WTC11 (cell line): ENCODE measurements at regions not wholly inside any gene's neighbourhood (a gene's known extent, or its start where the extent isn't known, plus 50 kb on each side); places are given as distances from the start of the nearest gene placed in this dataset.
"Not testable (repeated sequence)": the region's sequence is repeated elsewhere in the genome, so short reads cannot be mapped to it uniquely, and the experiment has no call there.

ENCODE experiments used
- CTCF ChIP-seq: fragments of 200-600 bp; IDR thresholded peaks from 2 replicates; pipeline ENCODE4 v1.8.0; 2022; ENCODE audit warnings: antibody characterized with exemption
- FOXP4 ChIP-seq: sonication (generic); formaldehyde crosslinking; IDR thresholded peaks from 2 replicates; pipeline ENCODE4 v1.8.0; 2022; ENCODE audit warnings: mild to moderate bottlenecking, missing genetic modification reagents
- IRF2 ChIP-seq: sonication (generic); formaldehyde crosslinking; IDR thresholded peaks from 2 replicates; pipeline ENCODE4 v1.8.0; 2022; ENCODE audit warnings: low read depth, missing genetic modification reagents, borderline replicate concordance
- JUN ChIP-seq: sonication (generic); formaldehyde crosslinking; IDR thresholded peaks from 2 replicates; pipeline ENCODE4 v1.8.0; 2023; ENCODE audit warnings: mild to moderate bottlenecking, missing genetic modification reagents
- MLX ChIP-seq: sonication (generic); formaldehyde crosslinking; IDR thresholded peaks from 2 replicates; pipeline ENCODE4 v1.8.1; 2023; ENCODE audit warnings: mild to moderate bottlenecking, missing genetic modification reagents, moderate library complexity
- PREB ChIP-seq: sonication (generic); formaldehyde crosslinking; IDR thresholded peaks from 2 replicates; pipeline ENCODE4 v1.8.1; 2022; ENCODE audit warnings: mild to moderate bottlenecking, missing genetic modification reagents, moderate library complexity, borderline replicate concordance
- ZBTB21 ChIP-seq: sonication (generic); formaldehyde crosslinking; IDR thresholded peaks from 2 replicates; pipeline ENCODE4 v1.8.1; 2023; ENCODE audit warnings: mild to moderate bottlenecking, missing genetic modification reagents, borderline replicate concordance
- ZNF416 ChIP-seq: fragments of 250-450 bp; sonication (Bioruptor Pico); IDR thresholded peaks from 2 replicates; pipeline ENCODE4 v1.9.0; 2021; ENCODE audit warnings: mild to moderate bottlenecking, inconsistent platforms
- ZNF512 ChIP-seq: sonication (generic); formaldehyde crosslinking; IDR thresholded peaks from 2 replicates; pipeline ENCODE4 v1.8.1; 2022; ENCODE audit warnings: missing genetic modification reagents, borderline replicate concordance

- TF ChIP-seq CTCF; ZBTB21 (CRISPR knock-in tag); ZNF416 (CRISPR knock-in tag); ZNF512 (CRISPR knock-in tag); JUN (CRISPR knock-in tag); PREB; MLX; FOXP4; IRF2 (CRISPR knock-in tag): not testable (repeated sequence)
Measured at GRCh38 chr12:28099245-28099644, 91.0 kb upstream of the CCDC91 start.
